GM19035 (cell line): ENCODE measurements at regions not wholly inside any gene's neighbourhood (a gene's known extent, or its start where the extent isn't known, plus 50 kb on each side); places are given as distances from the start of the nearest gene placed in this dataset.
"Not testable (repeated sequence)": the region's sequence is repeated elsewhere in the genome, so short reads cannot be mapped to it uniquely, and the experiment has no call there.

ENCODE experiments used
- ATAC-seq: cut with Tn5 transposase; IDR thresholded peaks from one replicate; pipeline ENCODE4 v1.9.1; 2021; ENCODE audit not compliant: unreplicated experiment

DNA sequence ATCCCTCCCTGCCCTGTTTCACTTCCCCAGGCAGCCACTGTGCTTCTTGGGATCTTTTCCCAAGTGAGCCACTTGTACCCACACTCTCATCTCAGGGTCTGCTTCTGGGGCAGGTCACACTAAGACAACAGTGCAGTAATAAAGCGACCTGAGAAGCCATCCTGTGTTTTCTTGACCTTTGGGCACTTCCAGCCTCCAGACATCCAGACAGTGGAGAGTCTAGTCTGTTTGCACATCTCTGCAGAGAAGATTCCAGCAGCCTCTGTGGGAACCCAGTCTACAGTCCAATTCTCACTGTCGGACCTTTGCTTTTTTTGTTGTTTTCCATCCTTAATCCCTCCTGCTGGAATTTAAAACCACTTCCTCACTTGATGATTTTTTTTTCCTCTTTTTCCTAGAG lies 50.3 kb upstream of the ATP6AP2 start:
- no peak for ATAC-seq

DNA sequence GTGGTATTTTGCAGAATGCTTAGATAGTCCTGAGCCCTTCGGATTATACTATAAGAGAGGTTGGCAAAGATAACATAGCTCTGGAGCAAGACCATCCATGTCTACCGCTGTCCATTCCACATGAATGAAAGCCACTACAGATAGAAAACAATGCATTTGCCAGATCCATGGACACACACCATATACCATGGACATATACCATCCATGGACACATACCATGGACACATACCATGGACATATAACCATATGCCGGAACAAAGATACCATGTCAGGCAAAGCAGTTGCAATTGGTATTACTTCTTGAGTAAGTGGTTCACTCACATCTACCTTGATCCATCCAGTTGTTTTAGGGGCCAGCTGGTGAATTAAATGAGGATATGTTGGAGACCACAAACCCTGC lies 53.2 kb upstream of the ATP6AP2 start:
- ATAC-seq = no peak

DNA sequence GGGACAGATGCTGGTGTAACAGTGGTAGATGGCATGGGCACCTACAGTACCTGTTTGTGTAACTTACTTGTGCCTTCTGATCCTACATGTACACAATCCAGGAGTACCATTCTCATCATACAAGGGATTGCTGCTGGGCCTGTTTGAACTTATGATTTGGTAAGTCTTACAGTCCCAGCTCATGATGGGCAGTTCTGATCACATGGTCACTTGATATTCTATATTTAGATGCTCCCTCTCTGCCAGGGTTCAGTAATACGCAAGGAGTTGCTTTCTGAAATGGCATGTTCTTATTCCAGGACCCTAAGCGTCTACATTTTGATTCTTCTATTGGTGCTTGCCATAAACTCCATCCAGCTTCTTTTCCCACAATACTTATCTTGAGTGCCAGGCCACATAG lies 54.4 kb upstream of the ATP6AP2 start:
- ATAC-seq = no peak

DNA sequence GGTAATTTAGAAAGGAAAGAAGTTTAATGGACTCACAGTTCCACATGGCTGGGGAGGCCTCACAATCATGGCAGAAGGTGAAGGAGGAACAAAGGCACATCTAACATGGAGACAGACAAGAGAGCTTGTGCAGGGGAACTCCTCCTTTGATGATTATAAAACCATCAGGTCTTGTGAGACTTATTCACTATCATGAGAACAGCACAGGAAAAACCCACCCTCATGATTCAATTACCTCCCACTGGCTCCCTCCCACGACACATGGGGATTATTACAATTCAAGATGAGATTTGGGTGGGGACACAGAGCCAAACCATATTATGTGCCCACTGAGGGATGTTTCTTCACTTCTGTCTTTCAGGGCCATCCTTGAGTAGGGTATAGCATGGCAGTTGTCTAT lies 54.9 kb upstream of the ATP6AP2 start:
- not testable (repeated sequence) for ATAC-seq

DNA sequence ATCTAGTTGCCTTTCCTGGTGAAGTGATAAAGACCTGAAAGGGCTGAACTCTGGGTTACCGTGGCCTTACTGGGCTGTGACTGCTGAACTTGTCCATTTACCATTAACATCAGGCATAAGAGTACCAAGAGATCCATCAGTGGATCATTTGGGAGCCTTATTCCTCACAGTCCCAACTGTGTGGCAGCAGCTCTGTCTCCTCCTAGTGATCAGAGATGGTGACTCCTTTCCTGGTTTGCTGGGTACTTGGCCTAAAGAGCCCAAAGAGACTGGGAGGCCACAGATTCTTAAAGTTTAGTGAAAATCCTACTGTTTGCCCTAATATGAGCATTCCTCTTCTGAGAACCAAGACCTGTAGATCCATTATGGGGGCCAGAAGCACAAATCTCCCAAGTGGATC lies 56.3 kb upstream of the ATP6AP2 start:
- ATAC-seq = no peak

DNA sequence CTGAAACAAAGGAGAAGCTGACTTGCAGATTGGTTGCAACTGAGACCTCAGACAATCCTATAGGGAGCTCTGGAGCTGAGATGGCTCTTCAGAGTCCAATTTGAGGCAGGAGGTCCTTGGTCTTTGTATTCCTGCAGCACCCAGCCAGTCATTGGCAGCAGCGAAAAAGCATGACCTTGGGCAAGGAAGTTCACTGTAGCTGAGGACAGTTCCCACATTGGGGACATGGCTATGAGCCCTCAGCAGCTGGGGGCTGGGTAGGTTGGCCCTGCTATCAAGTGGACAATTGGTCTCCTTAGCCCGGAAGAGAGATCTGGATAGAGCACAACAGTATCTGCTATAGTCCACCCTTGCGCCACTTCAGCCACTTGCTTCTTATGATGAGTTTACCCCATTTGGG lies 56.9 kb upstream of the ATP6AP2 start:
- no peak for ATAC-seq

DNA sequence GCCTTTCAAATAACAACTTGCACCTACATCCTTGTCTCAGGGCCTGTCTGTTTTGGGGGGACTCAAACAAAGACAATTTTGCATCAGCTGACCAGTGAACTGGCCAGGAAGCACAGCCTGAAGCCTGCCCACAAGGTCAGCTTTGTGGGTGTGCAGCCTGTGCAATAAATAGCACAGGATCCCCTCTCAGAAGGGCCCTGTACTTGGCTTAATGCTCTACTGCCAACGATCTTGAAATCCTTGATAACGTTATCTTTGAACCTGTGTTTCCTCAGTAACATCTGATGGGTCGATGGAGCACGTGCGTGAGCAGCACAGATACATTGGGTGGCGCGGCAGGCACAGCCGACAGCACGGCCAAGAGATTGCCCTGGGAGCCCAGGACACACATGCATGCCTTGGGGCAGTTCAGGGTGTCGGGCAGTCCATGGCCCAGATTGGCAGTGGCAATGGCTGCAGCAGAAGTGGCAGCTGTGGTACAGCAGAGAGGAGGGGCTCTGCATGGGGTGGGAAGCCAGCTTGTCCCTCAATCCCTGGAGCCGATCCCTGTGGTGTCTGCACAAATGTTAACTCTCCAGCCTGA lies 58.8 kb upstream of the ATP6AP2 start:
- no peak for ATAC-seq

DNA sequence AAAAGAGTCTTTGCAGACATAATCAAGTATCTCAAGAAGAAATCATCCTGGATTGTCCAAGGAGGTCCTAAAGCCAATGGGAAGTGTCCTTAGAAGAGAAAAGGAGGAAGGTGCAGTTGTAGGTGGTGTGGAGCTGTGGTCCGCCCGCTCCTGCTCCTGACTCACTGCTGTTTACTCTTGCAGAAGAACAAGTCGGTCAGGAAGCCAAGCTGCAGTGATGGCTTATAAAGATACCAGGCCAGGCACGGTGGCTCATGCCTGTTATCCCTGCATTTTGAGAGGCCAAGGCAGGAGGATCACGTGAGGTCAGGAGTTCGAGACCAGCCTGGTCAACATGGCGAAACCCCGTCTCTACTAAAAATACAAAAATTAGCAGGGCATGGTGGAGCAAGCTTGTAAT lies 66.4 kb upstream of the ATP6AP2 start:
- no peak for ATAC-seq

DNA sequence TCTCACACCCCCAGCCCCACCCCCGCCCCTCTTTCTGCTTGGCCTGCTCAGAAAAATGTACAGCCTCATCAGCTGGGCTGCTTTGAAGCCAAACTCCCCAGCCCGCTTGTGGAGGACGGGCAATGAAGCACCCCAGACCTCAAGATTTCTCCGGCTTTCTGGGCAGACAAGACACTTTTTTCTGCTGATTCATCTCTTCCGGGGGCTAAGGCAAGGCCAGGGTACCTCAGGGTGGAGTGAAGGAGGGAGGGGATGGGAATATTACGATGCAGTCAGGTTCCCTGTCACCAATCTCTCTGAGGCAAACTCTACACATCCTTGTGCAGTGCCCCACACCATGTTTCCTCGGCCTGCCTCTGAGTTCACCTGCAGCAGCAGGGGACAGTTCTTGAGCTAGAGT lies 66.9 kb upstream of the ATP6AP2 start:
- ATAC-seq = no peak

DNA sequence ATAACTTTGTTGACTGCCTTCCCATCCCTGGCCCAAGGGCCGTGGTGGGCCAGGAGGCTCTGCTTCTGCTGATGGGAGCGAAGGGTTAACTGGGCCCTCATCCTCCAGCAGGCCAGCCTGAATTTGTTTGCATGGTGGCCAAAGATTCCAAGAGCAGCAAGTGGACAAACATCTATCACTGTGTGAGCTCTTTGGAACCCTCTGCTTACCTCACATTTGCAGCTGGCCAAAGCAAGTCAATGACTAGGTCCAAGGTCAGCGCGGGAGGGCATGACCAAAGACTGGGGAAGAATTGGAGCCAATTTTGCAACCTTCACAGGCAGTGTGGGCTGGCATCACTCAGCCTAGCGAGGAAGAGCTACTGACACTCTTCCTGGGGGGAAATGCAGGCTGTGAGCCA lies 67.8 kb upstream of the ATP6AP2 start:
- no peak for ATAC-seq

DNA sequence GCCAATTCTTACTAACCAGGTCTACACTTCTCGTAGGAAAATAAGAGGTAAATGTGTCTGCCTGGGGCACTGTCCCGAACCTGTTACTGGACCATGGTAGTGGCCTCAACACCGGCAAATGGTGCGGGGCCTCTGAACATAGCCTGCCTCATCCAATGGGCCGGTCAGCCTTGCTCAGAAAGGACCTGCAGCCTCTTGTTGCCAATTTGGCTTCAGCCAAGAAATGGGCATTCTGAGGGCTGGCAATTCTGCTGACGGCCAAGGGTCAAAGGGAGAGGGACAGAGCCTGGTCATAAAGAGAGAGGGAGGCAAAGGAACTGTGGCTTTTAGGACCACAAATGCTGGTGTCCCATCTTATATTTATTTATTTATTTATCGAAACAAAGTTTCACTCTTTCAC lies 69.5 kb upstream of the ATP6AP2 start:
- ATAC-seq = no peak

DNA sequence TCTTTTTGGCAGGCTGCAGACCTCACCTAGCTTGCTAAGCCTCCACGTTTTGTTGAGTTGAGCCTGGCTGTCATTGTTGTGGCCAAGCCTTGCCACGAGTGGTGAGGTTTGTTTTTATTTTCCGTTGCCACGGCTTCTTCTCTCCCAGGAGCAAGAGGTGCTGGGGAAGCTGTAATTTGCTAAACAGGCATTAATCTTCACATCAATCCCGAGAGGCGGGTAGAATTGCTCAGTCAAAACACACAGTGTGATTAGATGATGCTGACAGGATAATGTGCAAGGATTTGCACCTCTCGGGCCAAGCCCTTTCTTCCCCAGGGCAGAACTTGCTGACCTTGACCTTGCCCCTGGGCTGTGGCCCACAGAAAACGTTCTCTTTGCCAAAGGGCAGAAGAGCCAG lies 72.2 kb upstream of the ATP6AP2 start:
- no peak for ATAC-seq

DNA sequence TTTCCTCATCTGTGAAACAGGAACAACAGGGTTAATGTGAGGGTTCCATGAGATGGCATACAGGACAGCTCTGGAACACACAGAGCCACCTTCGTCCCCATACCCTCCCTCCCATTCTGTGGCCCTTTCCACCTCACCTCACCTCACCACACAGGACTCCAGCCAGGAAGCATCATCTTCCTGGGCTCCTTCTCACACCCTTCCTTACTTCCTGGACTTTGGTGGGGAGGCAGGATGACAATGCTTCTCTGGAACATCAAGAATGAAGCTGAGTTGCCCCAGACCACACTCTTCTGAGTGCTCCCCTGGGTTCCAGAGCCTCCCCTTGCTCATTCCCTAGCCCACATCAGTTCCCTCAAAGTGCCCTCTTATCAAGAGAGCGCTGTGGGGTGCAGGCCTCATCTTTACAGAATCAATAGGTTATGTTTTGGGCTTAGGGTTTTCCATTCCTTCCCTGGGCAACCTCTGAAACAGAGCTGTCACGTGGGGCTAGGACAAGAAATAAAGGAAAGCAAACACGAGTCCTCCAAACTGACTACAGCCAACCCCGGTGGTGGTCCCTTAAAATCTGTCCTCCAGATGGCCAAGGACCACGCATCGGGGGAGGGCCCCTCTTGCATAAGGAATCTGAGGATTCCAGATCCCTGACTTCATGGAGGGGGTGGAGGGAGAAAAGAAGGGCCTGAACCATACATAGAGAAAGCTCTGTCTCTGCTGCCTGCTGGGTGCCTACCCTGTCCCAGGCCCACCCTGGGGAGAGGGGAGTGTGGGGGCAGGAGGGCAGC lies 74.4 kb upstream of the ATP6AP2 start:
- ATAC-seq = no peak

DNA sequence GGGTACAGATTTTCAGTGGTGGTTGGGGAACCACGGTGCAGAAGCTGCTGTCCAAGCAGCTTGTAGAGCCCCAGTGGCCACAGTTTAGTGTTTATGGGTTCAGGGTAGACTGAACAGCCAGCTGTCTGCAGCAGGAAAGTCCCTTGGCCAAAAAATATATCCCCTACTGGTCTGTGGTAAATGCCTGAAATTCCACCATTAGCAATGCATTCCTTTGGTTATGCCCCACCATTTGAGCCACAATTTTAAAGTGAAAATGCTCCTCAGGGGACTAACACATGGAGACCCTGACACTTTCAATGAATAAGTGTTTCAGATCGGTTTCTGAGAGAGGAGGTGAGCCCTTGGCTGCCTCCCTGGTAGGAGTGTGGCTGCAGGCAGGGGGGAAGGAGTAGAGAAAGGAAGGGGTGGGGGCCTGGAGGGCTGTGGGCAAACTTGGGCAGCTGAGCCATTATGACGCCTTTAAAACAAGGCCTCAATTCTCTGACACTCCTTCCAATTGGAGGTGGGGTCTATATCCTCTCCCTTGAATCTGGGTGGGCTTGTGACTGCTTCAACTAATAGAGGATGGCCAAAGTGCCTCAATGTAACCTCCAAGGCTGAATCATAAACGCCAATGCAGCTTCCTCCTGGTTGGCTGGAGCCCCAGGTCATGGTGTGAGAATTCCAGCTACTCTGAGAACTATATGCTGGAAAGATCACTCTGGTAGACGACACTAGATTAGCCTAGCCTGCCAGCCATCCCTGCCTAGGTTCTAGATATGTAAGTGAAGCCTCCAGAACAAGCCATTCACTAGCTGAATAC lies 75.8 kb upstream of the ATP6AP2 start:
- ATAC-seq = no peak

DNA sequence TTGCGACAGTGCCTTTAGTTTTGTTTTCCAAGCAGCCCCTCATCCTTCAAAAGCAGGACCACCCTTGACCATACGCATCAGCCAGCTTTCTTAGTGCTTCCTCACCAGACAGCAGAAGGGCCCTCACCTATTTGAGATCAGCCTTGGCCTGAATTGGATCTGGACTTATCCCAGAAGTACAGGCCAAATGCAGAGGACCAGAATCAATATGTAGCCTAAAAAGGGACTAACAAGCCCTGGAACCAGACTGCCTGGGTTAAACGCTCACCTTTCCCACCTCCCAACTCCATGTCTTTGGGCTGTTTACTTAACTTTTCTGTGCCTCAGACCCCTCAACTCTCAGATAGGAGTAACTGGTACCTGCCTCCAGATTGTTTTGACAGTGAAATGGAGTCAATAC lies 77.7 kb upstream of the ATP6AP2 start:
- ATAC-seq = no peak

DNA sequence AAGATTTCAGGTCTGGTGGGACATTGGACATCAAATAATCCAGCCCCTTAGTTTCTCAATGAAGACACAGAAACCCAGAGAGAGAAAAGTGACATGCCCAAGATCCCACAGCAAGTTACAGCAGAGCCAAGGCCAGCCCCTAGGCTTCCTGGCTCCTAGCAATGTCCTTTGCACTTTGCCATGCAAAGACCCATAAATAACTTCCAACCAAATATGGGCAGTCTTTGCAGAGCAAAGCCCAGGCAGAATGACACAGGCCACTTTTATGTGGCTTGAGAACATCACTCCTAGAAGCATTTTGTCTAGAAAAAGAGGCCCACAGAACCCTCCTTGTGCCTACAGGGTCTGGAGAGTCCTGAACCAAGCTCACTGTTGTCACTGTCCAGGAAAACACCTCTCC lies 78.1 kb upstream of the ATP6AP2 start:
- no peak for ATAC-seq

DNA sequence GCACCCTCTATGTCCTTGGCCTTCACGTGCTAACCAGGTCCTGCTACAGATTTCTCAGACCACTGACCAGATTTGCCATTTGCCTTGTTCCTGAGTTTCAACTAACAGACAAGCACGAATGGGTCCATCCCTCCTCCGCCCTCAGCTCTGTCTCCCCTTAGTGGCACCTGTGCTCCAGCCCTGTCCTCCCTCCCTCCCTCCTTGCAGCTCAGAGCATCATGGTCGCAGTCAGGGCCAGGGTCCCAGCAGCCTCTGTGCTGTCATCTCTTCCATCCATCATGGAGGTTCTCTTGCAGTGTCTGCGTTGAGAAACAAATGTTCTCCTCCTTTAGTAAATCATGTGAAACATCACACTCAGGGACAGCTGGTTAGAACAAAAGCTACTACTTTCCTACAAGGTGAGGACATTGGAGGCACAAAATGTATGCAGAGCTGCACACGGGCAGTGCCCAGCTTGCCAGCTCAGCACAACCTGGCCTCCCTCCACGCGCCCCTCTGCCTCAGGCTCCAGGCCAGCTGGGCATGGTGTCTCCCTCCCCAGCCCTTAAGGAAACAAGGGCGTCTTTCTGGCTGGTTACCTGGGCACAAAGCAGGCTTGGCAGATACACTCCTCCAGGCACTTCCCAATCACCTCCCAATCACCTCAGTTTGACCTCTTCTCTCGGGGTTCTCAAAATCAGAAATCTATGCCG lies 79.5 kb upstream of the ATP6AP2 start:
- ATAC-seq = no peak

DNA sequence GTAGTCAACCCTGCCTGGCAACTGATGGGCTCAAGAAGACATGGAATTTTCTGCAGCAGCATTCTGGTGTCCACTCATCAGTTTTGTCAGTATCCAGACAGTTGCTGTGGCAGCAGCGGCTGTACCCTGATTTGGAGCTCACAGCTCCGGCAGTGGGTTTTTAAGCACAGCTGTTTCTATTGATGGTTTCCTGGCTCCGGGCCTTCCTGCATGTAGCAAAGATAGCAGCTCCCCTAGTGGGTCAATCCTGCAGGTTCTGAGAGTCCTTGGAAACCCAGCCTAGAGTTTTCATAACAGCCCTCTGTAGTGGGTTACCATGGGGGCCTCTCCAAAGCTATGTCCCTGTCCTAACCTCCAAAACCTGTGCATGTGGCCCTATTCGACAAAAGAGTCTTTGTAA lies 84.0 kb upstream of the ATP6AP2 start:
- no peak for ATAC-seq

DNA sequence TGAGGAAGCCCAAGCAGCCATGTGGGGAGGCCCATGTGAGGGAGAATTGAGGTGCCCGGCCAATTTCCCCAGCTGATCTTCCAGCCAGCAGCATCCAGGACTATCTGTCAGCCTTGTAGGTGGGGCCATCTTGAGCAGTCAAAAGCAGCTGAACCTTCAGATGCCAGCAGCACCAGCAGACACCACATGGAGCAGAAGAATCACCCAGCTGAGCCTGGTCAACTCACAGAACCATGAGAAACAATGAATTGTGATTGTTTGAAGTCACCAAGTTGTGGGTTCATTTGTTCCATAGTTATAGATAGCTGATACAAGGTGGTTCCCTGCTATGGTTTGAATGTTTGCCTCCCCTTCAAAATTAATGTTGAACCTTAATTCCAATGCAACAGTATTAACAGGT lies 85.1 kb upstream of the ATP6AP2 start:
- no peak for ATAC-seq

DNA sequence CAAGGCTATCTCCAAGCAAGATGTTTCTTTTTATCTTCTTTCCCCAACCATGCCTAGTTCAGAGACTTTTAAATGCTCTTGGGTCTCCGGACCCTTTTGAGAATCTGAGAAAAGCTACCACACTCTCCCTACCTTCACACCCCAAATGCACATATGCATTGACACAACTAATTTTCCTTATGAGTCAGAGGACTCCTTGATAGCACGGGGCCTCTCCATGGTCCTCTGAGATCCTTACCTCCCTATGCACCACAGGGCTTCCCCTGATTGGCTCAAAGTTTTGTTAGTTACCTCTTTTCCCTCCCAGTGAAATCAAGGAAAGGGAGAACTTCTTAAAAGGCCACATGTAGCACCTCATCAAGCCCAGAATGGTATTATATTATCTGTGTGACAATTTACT lies 86.8 kb upstream of the ATP6AP2 start:
- no peak for ATAC-seq

DNA sequence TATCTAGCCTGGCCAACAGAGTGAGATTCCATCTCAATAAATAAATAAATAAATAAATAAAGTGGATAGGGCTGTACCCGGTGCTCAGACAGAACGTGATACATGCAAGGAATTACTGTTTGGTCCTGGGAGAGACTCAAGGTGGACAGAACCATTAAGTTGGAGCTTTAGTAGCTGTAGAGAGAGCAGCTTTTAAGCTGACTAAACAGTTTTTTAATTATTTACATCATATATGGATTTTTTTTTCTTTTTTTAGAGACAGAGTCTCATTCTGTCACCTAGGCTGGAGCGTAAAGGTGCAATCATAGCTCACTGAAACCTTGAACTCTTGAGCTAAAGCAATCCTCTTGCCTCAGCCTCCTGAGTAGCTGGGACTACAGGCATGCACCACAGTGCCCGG lies 92.5 kb upstream of the ATP6AP2 start:
- ATAC-seq = no peak

DNA sequence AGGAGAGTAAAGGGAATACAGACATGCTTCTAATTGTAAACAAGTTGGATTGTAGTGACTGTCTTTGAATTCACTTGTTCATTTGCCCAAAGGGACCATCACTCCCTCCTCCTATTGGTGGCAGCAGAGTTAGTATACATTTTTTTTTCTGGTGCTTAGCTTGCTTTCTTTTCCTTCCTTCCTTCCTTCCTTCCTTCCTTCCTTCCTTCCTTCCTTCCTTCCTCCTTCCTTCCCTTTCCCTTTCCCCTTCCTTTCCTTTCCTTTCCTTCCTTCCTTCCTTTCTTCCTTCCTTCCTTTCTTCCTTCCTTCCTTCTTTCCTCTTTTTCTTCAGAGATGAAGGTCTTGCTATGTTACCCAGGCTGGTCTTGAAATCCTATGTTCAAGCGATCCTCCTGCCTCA lies 94.8 kb upstream of the ATP6AP2 start:
- ATAC-seq = no peak
